ENCODE measurements at regions not wholly inside any gene's neighbourhood (a gene's known extent, or its start where the extent isn't known, plus 50 kb on each side); places are given as distances from the start of the nearest gene placed in this dataset.

- CTCF ChIA-PET, result no interaction called here
- BruUV-seq (replicated peaks), result no TSS peak
- Histone ChIP-seq H3K9me1 (replicated peaks; ENCODE audit: control insufficient read depth, extremely low read depth, insufficient read depth, low read length) (no peaks in the 10 kb centered on the region), H3K4me2 (ENCODE audit: insufficient read depth, low read length) (no peak overlapping the region), H3K4me1 (ENCODE audit: control insufficient read depth, extremely low read depth, insufficient read depth, low read length) (no peaks in the 10 kb centered on the region), H3K79me2 (ENCODE audit: control insufficient read depth, insufficient read depth, low read length) (no peaks in the 10 kb centered on the region), H3K4me3 (replicated peaks in 1 of 3; ENCODE audit: insufficient read depth in 1 of 3, low read depth in 1 of 3, low read length in 3 of 3) (no peak overlapping the region), H3K27ac (ENCODE audit: insufficient read depth, low read depth, low read length) (no peak overlapping the region), H2AFZ (ENCODE audit: low read depth, low read length) (no peak overlapping the region), H3K36me3 (ENCODE audit: control insufficient read depth in 2 of 2, extremely low read depth in 1 of 2, insufficient read depth in 2 of 2, low read length in 2 of 2) (no peaks in the 10 kb centered on the region), H3K9me3 (replicated peaks; ENCODE audit: control insufficient read depth, insufficient read depth, low read length) (no peaks in the 10 kb centered on the region), H3K27me3 (ENCODE audit: control insufficient read depth in 2 of 2, insufficient read depth in 2 of 2, low read length in 2 of 2) (no peaks in the 10 kb centered on the region), H4K20me1 (replicated peaks; ENCODE audit: control insufficient read depth, extremely low read depth, insufficient read depth, low read length) (no peaks in the 10 kb centered on the region), H3K9ac (replicated peaks; ENCODE audit: extremely low read depth, insufficient read depth, low read length) (no peak overlapping the region)
- no peak for DNase-seq (ENCODE audit: low read depth, low spot score)
- dilution Hi-C loops (cut with MboI; ENCODE audit: extremely low pct_ligation_motif_present, low sequenced_read_pairs) (no loop called here), intact Hi-C loops (cut with micrococcal nuclease) (no loop called here)
- TF ChIP-seq MAX (IDR thresholded peaks at IDR 0.05; ENCODE audit: insufficient read depth, insufficient read length) (no peak), POLR2A (IDR thresholded peaks at IDR 0.05; ENCODE audit: low read depth, low read length) (no peak), MYC (IDR thresholded peaks at IDR 0.05; ENCODE audit: low read depth, low read length) (no peak), GATA2 (IDR thresholded peaks at IDR 0.05; ENCODE audit: insufficient read depth, insufficient read length, low read depth, low read length) (no peak), POLR2AphosphoS5 (IDR thresholded peaks at IDR 0.05; ENCODE audit: insufficient read depth, low read depth, low read length) (no peak), FOS (IDR thresholded peaks at IDR 0.05; ENCODE audit: borderline replicate concordance, insufficient read depth, low read length) (no peak), CTCF (IDR thresholded peaks at IDR 0.05; ENCODE audit: extremely low read depth in 1 of 2, insufficient read depth in 1 of 2, low read depth in 1 of 2, low read length in 2 of 2) (no peak), EZH2 (IDR thresholded peaks at IDR 0.05; ENCODE audit: borderline replicate concordance, low read depth, low read length, severe bottlenecking) (no peak), JUN (IDR thresholded peaks at IDR 0.05; ENCODE audit: borderline replicate concordance, insufficient read depth, insufficient read length, low read depth) (no peak)
- no peak for FAIRE-seq
- POLR2A ChIA-PET, result no interaction called here
Measured at GRCh38 chr4:45186249-45186648, 459.9 kb upstream of the GNPDA2 start.

Measured in endothelial cell of umbilical vein (primary cell).